NCI-H1930 (cell line): ENCODE measurements at regions not wholly inside any gene's neighbourhood (a gene's known extent, or its start where the extent isn't known, plus 50 kb on each side); places are given as distances from the start of the nearest gene placed in this dataset.
"Not testable (repeated sequence)": the region's sequence is repeated elsewhere in the genome, so short reads cannot be mapped to it uniquely, and the experiment has no call there.

Experiments
- DNase-seq, 2 experiments: peaks; one replicate each; lab custom pipeline; 2025; lab: John Stamatoyannopoulos, UW

DNA sequence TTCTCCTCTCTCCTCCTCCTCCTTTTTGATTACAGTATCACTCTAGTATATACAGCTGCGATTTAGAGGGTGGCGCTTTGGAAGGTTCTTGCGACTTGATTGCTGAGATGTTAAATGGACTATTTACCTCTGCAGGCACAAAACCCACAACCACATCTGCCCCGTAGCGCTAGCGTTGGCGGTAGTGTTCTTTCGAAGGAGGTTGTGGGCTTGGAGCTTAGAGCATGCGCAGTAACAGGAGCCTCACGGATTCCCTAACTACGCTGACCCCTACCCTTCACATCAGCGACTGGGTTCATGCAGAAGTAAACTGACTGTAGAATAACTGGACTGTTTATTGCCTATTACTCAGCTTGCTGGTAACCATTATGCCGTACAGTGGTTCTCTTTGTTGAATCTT is 58.0 kb downstream of the CGGBP1 start:
- no peak for DNase-seq

DNA sequence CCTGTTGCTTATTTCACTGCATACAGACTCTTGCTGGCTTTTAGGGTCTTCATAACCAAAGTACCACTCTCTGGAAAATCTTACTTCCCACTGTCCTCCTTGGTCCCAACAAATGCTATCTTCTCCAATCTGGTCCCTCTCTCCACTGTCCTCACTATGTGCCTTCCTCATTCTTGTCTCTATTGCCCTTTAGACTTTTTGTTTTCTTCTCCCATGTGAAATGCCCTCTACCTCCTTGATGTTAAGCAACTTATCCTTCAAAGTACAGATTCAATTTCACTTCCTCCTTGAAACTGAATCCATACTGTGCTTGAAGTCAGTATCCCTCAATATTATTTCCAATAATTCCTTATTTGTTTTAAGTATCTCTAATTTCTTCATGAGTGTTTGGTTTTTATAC is 60.8 kb downstream of the CGGBP1 start:
- DNase-seq: no peak

DNA sequence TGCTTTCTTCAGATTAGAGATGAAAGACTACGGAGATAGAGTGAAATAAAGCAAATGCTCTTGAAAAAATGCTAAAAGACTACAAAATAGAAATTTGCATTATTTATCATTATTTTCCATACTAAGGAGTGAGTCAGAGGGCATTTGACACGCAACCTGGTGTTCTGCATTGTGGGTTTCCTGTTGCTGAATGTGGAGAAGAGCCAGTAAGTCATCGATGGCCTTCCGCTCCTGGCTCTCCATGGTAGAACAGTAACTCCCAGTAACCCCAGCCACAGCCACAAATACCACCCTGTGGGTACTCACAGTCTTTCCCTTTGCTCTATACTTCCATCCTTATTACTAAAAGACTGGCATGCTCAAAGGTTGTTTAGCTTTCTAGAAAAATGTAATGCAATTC is 61.5 kb downstream of the CGGBP1 start:
- no peak for DNase-seq

DNA sequence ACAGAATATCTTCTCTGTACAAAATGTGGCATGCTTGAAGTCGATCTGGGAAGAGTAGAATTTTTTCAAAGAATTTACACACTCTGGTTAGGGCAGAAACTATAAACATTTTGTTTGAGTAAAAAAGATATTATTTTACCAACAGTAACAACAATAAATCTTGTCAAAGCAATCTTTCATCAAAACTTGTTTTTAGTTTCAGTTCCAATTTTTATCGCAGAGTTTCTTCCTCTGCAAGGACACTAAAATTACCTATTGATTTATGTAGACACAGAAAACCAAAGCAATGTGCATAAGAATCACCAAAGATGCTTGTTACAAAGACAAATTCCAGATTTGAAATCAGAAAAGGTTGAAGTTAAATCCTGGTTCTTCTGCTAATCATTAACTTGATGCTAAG is 61.9 kb downstream of the CGGBP1 start:
- no peak for DNase-seq

DNA sequence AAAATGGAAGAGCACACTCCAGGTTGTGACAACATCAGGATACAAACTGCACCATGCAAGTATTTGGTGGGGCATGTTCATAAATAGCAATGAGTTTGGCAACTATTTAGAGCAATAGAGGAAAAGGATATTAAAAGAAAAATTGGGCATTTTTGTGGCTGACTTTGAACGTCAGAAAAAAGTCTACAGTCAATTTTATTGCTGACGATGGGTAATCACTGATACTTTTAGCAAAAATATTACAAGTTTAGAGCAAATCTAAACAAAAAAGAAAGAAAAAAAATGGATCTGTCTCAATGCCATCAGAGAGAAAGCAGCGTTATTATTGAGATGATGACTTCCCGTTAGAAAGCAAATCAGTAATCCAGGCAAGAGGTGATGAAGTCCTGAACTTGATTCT is 65.2 kb downstream of the CGGBP1 start:
- DNase-seq: no peak

DNA sequence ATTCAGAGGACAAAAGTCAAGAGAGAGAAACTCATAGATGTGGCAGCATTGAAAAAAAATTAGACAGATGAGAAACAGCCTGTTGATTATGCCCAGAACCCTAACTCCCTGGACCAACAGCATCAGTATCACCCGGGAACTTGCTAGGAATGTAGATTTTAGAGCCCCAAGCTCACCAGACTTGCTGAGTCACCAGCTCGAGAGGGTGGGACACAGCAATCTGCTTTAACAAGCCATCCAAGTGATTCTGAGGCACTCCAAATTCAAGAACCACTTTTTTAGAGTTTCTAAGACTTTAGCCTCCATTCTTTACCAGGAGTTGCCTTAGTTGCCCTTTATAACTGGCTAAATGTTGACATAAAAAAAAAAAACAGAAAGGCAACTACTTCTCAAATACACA is 70.9 kb downstream of the CGGBP1 start:
- no peak for DNase-seq

DNA sequence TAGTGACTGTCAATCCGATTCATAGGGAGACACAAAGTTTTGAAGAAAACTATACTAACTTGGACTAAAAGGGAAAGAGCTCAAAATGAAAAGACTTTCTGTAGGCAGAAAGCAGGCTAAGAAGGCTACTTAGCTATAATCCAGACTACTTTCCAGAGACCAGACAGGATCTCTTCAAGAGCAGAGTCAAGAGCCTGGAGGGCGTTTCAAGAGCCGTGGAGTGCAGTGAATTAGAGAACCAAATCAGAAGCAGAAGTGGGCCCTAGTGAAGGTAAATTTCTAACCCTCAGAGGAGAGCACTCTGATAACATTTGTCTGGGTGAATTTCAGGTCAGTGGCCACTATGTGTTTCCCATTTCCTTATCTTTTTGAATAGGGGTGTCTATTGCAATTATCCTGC is 76.4 kb downstream of the CGGBP1 start:
- no peak for DNase-seq

DNA sequence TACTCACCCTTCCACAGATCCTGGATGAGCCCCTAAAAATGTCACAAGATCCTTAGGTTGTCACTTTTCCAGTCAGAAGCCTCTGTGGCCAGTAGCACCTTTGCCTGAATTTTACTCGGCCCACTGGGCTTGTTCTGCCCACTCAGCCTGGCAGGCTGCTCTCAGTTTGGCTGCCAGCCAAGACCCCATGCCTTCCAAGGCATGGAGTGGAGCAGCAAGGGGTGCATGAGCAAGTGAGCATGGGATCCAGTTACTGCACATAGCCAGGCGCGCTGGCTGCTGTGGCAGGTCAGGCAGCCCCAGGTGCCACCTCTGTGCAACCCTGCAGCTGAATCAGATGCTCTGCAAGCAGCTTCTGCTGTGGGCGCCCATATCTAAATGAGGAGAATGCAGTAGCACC is 79.3 kb downstream of the CGGBP1 start:
- DNase-seq: no peak

DNA sequence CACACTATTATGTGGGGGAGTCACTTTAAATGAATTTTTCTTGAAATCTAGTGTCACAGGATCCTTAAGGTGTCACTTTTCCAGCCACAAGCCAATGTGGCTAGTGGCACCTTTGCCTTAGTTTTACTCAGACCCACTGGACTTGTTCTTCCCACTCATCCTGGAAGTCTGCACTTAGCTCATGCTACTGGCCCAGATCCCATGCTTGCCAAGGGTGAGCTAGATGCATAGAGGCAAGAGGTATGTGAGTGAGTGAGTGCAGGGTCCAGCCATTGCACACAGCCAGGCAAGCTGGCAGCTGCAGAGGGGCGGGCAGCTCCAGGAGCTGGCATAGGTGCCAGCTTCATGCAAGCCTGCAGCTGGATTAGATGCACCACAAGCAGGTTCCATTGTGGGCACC is 81.0 kb downstream of the CGGBP1 start:
- no peak for DNase-seq

DNA sequence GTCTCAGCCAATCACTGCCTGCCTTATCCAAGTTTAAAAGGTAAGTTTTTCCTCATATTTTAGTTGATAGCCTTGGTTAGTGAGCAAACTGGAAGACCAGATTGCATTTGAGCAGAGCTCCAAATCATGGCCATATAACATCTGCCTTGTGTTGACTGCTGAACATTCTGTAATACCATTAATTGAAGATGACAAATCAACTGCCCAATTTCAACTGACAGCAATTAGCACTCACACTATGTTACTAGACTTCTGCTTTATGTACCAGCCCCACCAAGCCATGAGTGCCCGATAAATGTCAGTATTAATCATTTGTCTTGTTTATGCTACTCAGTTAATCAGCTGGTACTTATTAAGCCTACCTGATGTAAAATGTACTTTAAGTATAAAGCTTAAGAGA is 83.1 kb downstream of the CGGBP1 start:
- no peak for DNase-seq

DNA sequence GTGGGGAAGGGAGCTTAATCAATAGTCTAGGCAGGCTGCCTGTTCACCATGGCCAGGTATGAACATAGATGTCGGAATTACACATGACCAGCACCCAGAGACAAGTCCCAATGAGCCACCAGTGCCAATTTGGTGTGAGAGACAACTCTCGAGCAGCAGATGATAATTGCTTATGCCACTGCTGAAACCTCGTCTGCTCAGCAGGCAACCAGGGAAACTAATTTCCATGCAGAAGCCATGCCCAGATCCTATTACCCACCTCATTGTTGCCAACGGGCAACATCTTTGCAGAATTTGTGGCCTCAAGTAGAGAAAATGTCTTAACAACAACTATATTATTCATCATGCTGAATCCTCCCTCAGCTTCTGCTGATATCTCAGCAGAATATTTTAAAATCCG is 84.9 kb downstream of the CGGBP1 start:
- no peak for DNase-seq

DNA sequence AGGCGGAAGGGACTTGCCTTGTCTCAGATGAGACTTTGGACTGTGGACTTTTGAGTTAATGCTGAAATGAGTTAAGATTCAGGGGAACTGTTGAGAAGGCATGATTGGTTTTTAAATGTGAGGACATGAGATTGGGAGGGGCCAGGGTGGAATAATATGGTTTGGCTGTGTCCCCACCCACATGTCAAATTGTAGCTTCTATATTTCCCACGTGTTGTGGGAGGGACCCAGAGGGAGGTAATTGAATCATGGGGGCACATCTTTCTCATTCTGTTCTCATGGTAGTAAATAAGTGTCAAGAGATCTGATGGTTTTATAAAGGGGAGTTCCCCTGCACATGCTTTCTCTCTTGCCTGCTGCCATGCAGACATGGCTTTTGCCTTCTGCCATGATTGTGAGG is 89.2 kb downstream of the CGGBP1 start:
- no peak for DNase-seq

DNA sequence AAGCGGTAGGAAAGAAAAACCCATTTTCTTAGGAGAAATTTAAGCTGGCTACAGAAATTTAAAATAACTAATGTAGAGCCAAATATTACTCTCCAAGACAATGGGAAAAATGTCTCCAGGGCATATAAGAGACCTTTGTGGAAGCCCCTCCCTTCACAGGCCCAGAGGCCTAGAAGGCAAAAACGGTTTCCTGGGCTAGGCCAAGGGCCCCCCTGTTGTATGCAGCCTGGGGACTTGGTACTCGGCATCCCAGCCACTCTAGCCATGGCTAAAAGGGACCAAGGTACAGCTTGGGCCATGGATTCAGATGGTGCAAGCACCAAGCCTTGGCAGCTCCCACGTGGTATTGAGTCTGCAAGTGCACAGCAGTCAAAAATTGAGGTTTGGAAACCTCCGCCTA is 90.1 kb downstream of the CGGBP1 start:
- no peak for DNase-seq

DNA sequence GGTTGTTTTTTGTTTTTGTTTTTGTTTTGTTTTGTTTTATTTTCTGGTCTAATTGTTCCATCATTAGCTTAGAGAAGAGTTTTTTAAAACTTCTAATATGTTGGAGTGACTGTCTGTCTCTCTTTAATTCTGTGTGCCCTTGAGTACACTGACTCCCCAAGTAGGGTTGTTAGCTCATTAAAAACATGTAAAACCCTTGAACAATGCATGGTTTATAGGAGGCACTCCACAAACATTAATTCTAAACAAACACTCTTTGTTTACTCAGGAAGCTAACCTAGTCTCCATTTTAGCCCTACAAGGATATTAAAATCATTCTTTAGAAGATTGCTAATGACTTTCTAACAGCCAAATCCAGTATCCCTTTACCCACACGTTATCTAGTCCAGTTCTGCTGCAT is 100.5 kb downstream of the CGGBP1 start:
- no peak for DNase-seq

DNA sequence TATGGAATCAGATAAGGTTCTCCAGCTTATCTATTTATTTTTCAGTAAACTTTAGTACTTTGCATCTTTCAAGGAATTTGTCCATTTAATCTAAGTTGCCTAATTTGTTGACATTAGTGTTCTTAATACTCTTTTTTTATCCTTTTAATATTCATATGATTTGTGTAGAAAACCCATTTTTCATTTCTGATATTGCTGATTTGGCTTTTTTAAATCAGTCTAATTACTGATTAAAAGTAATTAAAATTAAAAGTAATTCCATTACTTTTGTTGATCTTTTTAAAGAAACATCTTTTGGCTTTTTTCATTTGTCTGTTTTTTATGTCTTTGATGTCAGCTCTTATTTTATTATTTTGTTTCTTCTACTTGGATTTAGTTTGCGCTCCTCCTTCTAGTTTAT is 101.2 kb downstream of the CGGBP1 start:
- DNase-seq: no peak

DNA sequence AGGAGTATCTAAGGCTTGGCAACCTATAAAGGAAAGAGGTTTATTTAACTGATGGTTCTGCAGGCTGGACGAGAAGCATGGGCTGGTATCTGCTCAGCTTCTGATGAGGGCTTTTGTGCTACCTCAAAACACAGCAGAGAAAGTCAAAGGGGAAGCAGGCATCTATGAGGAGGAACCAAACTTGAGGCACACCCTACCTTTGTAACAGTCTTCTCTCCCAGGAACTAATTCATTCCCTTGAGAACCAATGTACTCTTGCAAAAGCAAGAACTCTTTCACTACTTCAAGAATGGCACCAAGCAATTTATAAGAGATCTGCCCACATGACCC is 109.0 kb downstream of the CGGBP1 start:
- no peak for DNase-seq

DNA sequence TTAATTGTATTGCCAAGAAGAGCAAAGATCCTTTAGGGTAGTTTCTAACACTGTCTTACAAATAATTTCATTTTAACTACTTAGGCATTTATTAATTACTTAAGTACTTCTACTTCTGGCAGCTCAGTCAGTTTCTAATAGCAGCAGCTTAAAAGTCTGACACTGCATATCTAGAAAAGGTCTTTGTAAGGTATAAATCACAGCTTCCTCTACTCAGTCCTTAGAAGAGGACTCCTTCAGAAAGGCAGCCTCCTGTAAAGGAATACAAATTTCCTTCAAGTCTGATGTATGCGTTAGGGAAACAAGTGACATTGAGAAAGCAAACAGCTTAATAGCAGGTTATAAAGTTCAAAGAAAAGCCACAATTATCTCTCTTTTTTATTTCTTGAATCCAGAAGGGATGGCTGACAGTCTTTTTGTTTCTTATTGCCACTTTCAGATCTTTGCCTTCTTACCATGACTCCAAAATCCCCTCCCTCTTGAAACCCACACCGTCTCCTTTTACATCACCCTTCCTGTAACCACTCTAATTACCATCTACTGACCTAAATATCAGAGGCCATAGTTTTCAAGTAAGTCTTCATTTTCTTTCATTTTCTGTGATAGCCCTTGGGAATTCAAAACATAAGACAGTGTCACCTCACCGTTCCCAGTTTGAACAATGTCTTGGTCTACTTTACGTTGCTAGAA is 109.5 kb downstream of the CGGBP1 start:
- no peak for DNase-seq

DNA sequence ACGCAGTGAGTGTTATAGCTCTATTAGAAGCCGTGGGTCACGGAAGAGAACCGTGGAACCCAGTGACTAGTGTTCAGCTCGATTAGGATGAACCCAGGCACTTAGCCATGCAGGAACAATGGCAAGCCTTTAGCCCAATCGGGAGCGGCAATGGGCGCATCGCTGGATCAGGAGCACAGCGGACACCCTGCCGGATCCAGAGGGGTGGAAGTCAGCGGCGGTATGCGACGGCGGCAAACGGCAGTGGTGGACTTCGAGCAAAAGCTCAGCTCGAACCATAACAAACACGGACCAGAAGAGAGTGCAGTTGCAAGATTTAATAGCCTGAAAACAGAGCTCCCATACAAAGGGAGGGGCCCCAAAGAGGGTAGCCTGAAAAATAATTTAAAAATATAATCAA is 112.8 kb downstream of the CGGBP1 start:
- DNase-seq: not testable (repeated sequence)

DNA sequence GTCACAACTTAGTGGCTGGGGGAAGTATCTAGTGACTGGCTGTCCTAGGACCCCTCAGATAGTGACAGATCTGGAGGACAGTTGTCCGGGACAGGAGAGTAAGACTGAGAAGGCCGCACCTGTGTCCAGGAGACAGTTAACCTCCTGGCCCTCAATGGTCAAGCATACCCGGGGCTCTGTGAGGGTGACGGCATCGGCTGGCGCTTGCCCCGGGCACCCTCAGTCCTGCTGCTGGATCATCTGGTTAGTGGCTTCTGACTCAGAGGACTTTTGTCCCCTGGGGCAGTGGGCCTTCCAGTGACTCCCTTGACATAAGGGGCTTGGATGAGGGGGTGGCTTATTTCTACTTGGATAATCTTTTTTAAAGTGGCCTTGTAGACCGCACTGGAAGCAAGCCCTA is 116.5 kb downstream of the CGGBP1 start:
- not testable (repeated sequence) for DNase-seq

DNA sequence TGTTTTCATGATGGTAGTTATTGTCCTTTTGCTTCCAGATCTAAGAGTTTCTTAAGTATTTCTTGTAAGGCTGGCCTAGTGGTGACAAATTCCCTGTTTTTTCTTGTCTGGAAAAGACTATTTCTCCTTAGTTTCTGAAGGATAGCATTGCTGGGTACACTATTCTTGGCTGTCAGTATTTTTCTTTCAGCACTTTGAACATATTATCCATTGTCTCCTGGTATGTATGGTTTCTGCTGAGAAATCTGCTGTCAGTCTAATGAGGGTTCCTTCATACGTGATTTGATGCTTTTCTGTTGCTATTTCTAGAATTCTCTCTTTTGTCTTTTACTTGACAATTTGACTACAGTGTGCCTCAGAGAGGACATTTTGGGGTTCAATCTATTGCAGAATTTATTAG is 134.3 kb downstream of the CGGBP1 start:
- no peak for DNase-seq

DNA sequence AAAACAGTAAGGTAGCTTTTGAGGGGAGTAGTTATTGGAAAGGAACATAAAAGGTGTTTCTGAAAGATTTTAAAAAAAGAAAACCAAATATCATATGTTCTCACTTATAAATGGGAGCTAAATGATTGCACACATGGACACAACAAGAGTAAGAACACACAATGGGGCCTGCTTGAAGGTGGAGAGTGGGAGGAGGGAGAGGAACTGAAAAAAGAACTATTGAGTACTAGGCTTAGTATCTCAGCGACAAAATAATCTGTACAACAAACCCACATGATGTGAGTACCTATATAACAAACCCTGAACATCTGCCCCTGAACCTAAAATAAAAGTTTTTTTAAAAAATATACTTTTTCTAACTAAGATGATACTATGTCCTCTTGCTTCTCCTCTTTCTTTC is 138.3 kb downstream of the CGGBP1 start:
- no peak for DNase-seq

DNA sequence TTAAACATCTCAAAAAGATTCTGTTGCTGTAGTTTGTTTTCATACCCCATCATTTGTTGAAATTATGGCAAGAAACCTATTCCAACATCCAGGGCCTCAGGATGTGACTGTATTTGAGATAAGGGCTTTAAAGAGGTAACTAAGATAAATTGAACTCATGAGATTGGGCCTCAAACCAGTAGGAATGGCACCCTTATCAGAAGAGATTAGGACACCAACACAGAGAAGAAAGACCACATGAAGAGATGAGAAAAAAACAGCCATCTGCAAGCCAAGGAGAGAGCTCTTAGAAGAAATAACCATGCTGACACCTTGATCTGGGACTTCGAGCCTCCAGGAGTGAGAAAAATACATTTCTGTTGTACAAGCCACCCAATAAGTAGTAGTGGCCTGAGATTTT is 157.7 kb downstream of the CGGBP1 start:
- DNase-seq: no peak

DNA sequence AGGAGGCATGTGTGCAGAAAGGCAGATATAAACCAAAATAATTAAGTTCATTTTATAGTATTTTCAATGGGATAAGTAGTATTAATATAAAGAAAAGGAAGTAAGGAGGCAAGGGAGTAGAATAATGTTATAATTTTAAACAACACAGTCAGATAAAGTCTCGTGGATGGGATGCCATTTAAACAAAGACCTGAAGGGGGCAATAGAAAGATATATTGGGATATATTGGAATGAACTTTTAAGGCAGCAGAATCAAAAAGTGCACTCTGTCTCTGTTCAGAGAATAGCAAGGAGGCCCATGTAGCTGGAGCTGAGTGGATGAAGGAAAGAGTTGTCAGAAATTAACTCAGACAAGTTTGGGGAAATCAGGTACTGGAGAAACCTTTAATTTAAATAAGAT is 158.7 kb downstream of the CGGBP1 start:
- no peak for DNase-seq

DNA sequence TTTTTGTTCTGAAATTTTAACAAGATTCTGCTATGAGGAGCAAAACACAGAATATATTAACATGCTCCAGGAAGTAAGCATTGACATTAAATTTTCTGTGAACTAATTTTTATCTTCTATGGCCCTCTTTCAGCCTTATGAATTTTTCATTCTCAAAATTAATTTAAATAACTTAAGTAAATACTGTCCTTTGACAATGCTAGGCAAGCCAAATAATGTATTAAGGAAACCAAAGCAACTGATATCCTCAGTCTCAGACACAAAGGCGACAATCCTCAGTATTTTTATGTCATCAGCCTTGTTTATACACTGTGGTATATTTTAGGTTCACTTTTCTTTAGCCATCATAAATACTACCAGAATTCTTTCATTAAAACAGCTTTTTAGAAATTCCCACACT is 159.8 kb downstream of the CGGBP1 start:
- DNase-seq: no peak

DNA sequence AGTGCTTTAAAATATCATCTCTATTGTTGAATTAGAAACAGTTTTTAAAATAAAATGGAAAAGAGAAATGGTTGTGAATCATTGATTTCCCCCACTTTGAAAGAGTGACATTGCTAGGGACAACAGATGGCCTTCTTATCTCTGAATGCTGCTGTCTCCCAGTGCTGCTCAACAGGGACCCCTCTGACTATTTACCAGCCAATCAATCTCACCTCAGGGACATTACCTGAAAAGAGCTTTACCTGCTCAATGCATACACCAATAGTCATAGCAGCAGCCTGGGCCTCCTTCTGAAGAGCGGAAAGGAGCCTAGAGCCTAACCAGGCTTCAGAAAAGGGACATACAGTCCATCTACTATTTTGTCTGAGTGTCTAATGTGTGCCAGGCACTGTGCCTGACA is 162.8 kb downstream of the CGGBP1 start:
- no peak for DNase-seq
